K562 (cell line): ENCODE measurements at regions not wholly inside any gene's neighbourhood (a gene's known extent, or its start where the extent isn't known, plus 50 kb on each side); places are given as distances from the start of the nearest gene placed in this dataset.
A peak's percentile ranks its signal among the peaks of the same experiment; 100 is the strongest.

Experiments used
- BACH1 ChIP-seq: fragments of 200-800 bp; sonication (Bioruptor generic); IDR thresholded peaks from 2 replicates; pipeline ENCODE4 v1.6.1; 2016; ENCODE audit warnings: missing genetic modification characterization, missing compliant biosample characterization
- BMI1 ChIP-seq: fragments of 150-350 bp; IDR thresholded peaks from 2 replicates; pipeline ENCODE4 v1.6.1; 2014; ENCODE audit warnings: low read length
- ERF ChIP-seq: fragments of 450-650 bp; formaldehyde crosslinking; IDR thresholded peaks from 2 replicates; pipeline ENCODE4 v1.4.0; 2020; ENCODE audit warnings: mild to moderate bottlenecking, mixed read lengths
- MNT ChIP-seq, 2 experiments: fragments of 450-650 bp; conservative IDR thresholded peaks; 2 replicates each; pipeline ENCODE4 v1.6.1; 2017; ENCODE audit warnings: mild to moderate bottlenecking in 2 of 2, moderate library complexity in 2 of 2
- NR1H2 ChIP-seq: sonication (generic); formaldehyde crosslinking; IDR thresholded peaks from 2 replicates; pipeline ENCODE4 v1.4.0; 2020; ENCODE audit warnings: mild to moderate bottlenecking, missing genetic modification reagents
- NR4A1 ChIP-seq, 2 experiments: fragments of 250-450 bp in 1 of 2; fragments of 450-650 bp in 1 of 2; sonication (Bioruptor Pico) in 1 of 2; IDR thresholded peaks; 2 replicates each; pipeline versions ENCODE4 v1.4.0 to v1.6.1; 2016 to 2020; ENCODE audit warnings: mild to moderate bottlenecking in 2 of 2, missing compliant biosample characterization in 1 of 2, missing genetic modification characterization in 1 of 2, moderate library complexity in 1 of 2
- PATZ1 ChIP-seq: fragments of 250-450 bp; sonication (Bioruptor Pico); IDR thresholded peaks from 2 replicates; pipeline ENCODE4 v1.5.0; 2020; ENCODE audit warnings: mild to moderate bottlenecking, borderline replicate concordance
- SAFB ChIP-seq: fragments of 200-400 bp; formaldehyde crosslinking; IDR thresholded peaks from 2 replicates; pipeline ENCODE4 v1.6.1; 2017; ENCODE audit warnings: low read depth, low read length, borderline replicate concordance
- SMAD4 ChIP-seq: fragments of 250-450 bp; sonication (Bioruptor Pico); conservative IDR thresholded peaks from 2 replicates; pipeline ENCODE4 v1.8.0; 2021; ENCODE audit warnings: inconsistent platforms, mild to moderate bottlenecking, moderate library complexity
- SREBF2 ChIP-seq: sonication (generic); formaldehyde crosslinking; IDR thresholded peaks from 2 replicates; pipeline ENCODE4 v1.4.0; 2020; ENCODE audit warnings: mild to moderate bottlenecking, missing genetic modification reagents
- ZBTB34 ChIP-seq: fragments of 250-450 bp; sonication (Bioruptor Pico); IDR thresholded peaks from 2 replicates; pipeline ENCODE4 v1.8.0; 2021; ENCODE audit warnings: mild to moderate bottlenecking, moderate library complexity
- ZNF165 ChIP-seq: fragments of 250-450 bp; sonication (Bioruptor Pico); IDR thresholded peaks from 2 replicates; pipeline ENCODE4 v1.4.0; 2020; ENCODE audit warnings: borderline replicate concordance
- ZNF212 ChIP-seq: fragments of 450-650 bp; formaldehyde crosslinking; IDR thresholded peaks from 2 replicates; pipeline ENCODE4 v1.4.0; 2020; ENCODE audit warnings: mild to moderate bottlenecking
- ZNF41 ChIP-seq: fragments of 250-450 bp; sonication (Bioruptor Pico); conservative IDR thresholded peaks from 2 replicates; pipeline ENCODE4 v1.4.0; 2020; ENCODE audit warnings: mild to moderate bottlenecking
- ZNF696 ChIP-seq: fragments of 250-450 bp; sonication (Bioruptor Pico); conservative IDR thresholded peaks from 2 replicates; pipeline ENCODE4 v1.4.0; 2020; ENCODE audit warnings: mild to moderate bottlenecking, moderate library complexity
- ZNF766 ChIP-seq: fragments of 200-800 bp; sonication (Bioruptor generic); conservative IDR thresholded peaks from 2 replicates; pipeline ENCODE4 v1.6.1; 2016; ENCODE audit warnings: missing genetic modification characterization, missing compliant biosample characterization
- TF ChIP-seq, protein P1 (sequence below): fragments of 250-450 bp; sonication (Bioruptor Pico); IDR thresholded peaks from 2 replicates; pipeline ENCODE4 v1.8.0; 2021; ENCODE audit warnings: moderate library complexity, mild to moderate bottlenecking, inconsistent platforms
- TF ChIP-seq, protein P2 (sequence below), 2 experiments: IDR thresholded peaks in 1 of 2; conservative IDR thresholded peaks in 1 of 2; 2 replicates each; pipeline ENCODE4 v1.6.1; 2016; ENCODE audit warnings: low read depth in 2 of 2, mild to moderate bottlenecking in 1 of 2, missing compliant biosample characterization in 1 of 2, missing genetic modification characterization in 1 of 2, moderate library complexity in 1 of 2

DNA sequence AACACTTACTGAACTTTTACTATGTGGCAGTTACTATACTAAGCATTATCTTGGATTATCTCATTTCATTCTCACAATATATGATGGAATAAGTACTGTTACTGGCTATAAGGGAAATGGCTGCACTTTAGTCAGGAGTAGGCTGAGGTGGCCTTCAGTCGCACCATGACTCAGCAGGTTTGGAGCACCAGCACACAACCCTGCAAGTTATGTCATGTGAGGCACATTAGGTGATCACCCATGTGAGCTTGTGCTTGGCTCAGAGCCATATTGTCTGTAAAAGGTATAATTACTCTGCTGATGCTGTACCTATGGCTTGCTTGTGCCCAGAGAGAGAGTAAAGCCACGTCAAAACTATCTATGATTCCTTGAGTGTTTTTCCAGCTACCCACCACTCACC, 54.1 kb upstream of the TIPARP start (continued):
- TF ChIP-seq MNT (conservative IDR thresholded peaks at IDR 0.05): peak in 1 of 2 experiments; percentile 21; a peak in 1 of 4 replicates
- no peak for TF ChIP-seq BMI1
- TF ChIP-seq ZNF696 (CRISPR knock-in tag): 0 out of 2 replicates have a peak, but pooled peaks have one; percentile 54
- TF ChIP-seq SREBF2: no peak
- peak; percentile 99 for TF ChIP-seq BACH1 (tag)
- TF ChIP-seq ZNF212 (CRISPR knock-in tag): no peak; the same call in 1 of the 2 replicates
- peak; percentile 72; the same call in 1 of the 2 replicates for TF ChIP-seq NR4A1 (CRISPR knock-in tag; IDR thresholded peaks at IDR 0.05)
- peak; percentile 99 for TF ChIP-seq NR4A1 (tag; IDR thresholded peaks at IDR 0.05)
- peak; percentile 98 for TF ChIP-seq SMAD4 (CRISPR knock-in tag)
- TF ChIP-seq ZNF165 (CRISPR knock-in tag): peak; percentile 83; the same call in 1 of the 2 replicates
- no peak for TF ChIP-seq NR1H2 (CRISPR knock-in tag)
- TF ChIP-seq PATZ1 (CRISPR knock-in tag): 0 out of 2 replicates have a peak, but pooled peaks have one; percentile 78
- no peak for TF ChIP-seq SAFB
- no peak for TF ChIP-seq ERF (CRISPR knock-in tag)
- TF ChIP-seq ZNF766 (CRISPR knock-in tag): peak; percentile 97
- TF ChIP-seq, protein P1, sequence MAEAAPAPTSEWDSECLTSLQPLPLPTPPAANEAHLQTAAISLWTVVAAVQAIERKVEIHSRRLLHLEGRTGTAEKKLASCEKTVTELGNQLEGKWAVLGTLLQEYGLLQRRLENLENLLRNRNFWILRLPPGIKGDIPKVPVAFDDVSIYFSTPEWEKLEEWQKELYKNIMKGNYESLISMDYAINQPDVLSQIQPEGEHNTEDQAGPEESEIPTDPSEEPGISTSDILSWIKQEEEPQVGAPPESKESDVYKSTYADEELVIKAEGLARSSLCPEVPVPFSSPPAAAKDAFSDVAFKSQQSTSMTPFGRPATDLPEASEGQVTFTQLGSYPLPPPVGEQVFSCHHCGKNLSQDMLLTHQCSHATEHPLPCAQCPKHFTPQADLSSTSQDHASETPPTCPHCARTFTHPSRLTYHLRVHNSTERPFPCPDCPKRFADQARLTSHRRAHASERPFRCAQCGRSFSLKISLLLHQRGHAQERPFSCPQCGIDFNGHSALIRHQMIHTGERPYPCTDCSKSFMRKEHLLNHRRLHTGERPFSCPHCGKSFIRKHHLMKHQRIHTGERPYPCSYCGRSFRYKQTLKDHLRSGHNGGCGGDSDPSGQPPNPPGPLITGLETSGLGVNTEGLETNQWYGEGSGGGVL (CRISPR knock-in tag): peak; percentile 85
- TF ChIP-seq ZBTB34 (CRISPR knock-in tag): peak; percentile 84
- TF ChIP-seq, protein P2, sequence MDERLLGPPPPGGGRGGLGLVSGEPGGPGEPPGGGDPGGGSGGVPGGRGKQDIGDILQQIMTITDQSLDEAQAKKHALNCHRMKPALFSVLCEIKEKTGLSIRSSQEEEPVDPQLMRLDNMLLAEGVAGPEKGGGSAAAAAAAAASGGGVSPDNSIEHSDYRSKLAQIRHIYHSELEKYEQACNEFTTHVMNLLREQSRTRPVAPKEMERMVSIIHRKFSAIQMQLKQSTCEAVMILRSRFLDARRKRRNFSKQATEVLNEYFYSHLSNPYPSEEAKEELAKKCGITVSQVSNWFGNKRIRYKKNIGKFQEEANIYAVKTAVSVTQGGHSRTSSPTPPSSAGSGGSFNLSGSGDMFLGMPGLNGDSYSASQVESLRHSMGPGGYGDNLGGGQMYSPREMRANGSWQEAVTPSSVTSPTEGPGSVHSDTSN (CRISPR knock-in tag; IDR thresholded peaks at IDR 0.05; ENCODE audit: low read depth): no peak
- TF ChIP-seq, protein P2 (tag; conservative IDR thresholded peaks at IDR 0.05; ENCODE audit: low read depth): peak; percentile 74
- peak; percentile 96 for TF ChIP-seq ZNF41
